Liver (tissue), 3 donors: ENCODE measurements at regions not wholly inside any gene's neighbourhood (a gene's known extent, or its start where the extent isn't known, plus 50 kb on each side); places are given as distances from the start of the nearest gene placed in this dataset.

Experiments
- EGR1 ChIP-seq, 2 donors: IDR thresholded peaks; 2 replicates each; pipeline ENCODE4 v1.6.1; 2016 to 2018; ENCODE audit warnings: antibody characterized with exemption in 2 of 2, low read depth in 2 of 2
- HNF4A ChIP-seq, 2 donors: conservative IDR thresholded peaks; 2 replicates each; pipeline ENCODE4 v1.6.1; 2016; ENCODE audit warnings: antibody characterized with exemption in 2 of 2, mild to moderate bottlenecking in 2 of 2
- RAD21 ChIP-seq, 2 donors: IDR thresholded peaks; 2 replicates each; pipeline ENCODE4 v1.6.1; 2016; ENCODE audit warnings: antibody characterized with exemption in 2 of 2, mild to moderate bottlenecking in 2 of 2
- RXRA ChIP-seq, 2 donors: IDR thresholded peaks; 2 replicates each; pipeline ENCODE4 v1.6.1; 2017 to 2018; ENCODE audit warnings: antibody characterized with exemption in 2 of 2, mild to moderate bottlenecking in 1 of 2
- SP1 ChIP-seq: IDR thresholded peaks from 2 replicates; pipeline ENCODE4 v1.6.1; 2018; ENCODE audit warnings: antibody characterized with exemption, mild to moderate bottlenecking
- TAF1 ChIP-seq: conservative IDR thresholded peaks from 2 replicates; pipeline ENCODE4 v1.6.1; 2016; ENCODE audit warnings: antibody characterized with exemption, mild to moderate bottlenecking
- TF ChIP-seq, protein P1 (sequence below): fragments of 150-350 bp; IDR thresholded peaks from 2 replicates; pipeline ENCODE4 v1.5.1; 2017; ENCODE audit warnings: improper control_type of control experiment, low read depth, low read length; ENCODE audit not compliant: missing input control
- TF ChIP-seq, protein P2 (sequence below): IDR thresholded peaks from 2 replicates; pipeline ENCODE4 v1.6.1; 2016; ENCODE audit warnings: antibody characterized with exemption
- TF ChIP-seq, protein P3 (sequence below): IDR thresholded peaks from 2 replicates; pipeline ENCODE4 v1.6.1; 2016; ENCODE audit warnings: antibody characterized with exemption, mild to moderate bottlenecking
- TF ChIP-seq, protein P4 (sequence below): IDR thresholded peaks from 2 replicates; pipeline ENCODE4 v1.6.1; 2016; ENCODE audit warnings: antibody characterized with exemption
- TF ChIP-seq, protein P5 (sequence below): IDR thresholded peaks from 2 replicates; pipeline ENCODE4 v1.6.1; 2016; ENCODE audit warnings: antibody characterized with exemption
- donor health status: healthy.
- donor health status: healthy.

DNA sequence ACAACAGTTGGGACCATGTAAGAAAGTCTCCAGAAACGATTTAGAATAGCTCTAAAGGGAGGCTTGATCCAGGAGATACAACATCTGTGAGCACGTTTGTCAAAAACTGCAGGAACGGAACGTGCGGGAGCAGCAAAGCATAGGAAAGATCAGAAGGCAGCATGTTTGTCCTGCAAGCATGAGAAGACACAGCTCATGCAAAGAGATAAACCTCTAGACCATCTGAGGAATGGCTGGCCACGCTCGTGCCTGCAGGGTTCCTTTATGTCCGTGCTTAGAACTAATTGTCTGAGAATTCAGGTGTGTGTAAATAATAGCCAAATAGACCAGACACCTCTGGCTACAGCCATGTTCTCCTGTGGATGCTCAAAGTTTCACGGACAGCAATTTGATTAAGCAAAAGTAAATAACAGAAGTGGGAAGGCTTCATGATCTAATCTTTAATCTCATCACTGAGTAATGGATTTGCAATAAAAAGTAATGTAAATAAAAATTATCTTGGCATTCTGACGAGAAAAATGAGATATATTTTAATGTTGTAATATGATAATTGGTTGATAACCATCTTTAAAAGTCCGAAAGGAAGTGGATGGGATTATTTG is 534.8 kb upstream of the CDH7 start:
- no peak for TF ChIP-seq HNF4A (conservative IDR thresholded peaks at IDR 0.05)
- TF ChIP-seq, protein P1, sequence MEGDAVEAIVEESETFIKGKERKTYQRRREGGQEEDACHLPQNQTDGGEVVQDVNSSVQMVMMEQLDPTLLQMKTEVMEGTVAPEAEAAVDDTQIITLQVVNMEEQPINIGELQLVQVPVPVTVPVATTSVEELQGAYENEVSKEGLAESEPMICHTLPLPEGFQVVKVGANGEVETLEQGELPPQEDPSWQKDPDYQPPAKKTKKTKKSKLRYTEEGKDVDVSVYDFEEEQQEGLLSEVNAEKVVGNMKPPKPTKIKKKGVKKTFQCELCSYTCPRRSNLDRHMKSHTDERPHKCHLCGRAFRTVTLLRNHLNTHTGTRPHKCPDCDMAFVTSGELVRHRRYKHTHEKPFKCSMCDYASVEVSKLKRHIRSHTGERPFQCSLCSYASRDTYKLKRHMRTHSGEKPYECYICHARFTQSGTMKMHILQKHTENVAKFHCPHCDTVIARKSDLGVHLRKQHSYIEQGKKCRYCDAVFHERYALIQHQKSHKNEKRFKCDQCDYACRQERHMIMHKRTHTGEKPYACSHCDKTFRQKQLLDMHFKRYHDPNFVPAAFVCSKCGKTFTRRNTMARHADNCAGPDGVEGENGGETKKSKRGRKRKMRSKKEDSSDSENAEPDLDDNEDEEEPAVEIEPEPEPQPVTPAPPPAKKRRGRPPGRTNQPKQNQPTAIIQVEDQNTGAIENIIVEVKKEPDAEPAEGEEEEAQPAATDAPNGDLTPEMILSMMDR, result no peak
- no peak for TF ChIP-seq RAD21 (IDR thresholded peaks at IDR 0.05)
- TF ChIP-seq, protein P2, sequence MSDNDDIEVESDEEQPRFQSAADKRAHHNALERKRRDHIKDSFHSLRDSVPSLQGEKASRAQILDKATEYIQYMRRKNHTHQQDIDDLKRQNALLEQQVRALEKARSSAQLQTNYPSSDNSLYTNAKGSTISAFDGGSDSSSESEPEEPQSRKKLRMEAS, result no peak
- no peak for TF ChIP-seq SP1
- TF ChIP-seq, protein P3, sequence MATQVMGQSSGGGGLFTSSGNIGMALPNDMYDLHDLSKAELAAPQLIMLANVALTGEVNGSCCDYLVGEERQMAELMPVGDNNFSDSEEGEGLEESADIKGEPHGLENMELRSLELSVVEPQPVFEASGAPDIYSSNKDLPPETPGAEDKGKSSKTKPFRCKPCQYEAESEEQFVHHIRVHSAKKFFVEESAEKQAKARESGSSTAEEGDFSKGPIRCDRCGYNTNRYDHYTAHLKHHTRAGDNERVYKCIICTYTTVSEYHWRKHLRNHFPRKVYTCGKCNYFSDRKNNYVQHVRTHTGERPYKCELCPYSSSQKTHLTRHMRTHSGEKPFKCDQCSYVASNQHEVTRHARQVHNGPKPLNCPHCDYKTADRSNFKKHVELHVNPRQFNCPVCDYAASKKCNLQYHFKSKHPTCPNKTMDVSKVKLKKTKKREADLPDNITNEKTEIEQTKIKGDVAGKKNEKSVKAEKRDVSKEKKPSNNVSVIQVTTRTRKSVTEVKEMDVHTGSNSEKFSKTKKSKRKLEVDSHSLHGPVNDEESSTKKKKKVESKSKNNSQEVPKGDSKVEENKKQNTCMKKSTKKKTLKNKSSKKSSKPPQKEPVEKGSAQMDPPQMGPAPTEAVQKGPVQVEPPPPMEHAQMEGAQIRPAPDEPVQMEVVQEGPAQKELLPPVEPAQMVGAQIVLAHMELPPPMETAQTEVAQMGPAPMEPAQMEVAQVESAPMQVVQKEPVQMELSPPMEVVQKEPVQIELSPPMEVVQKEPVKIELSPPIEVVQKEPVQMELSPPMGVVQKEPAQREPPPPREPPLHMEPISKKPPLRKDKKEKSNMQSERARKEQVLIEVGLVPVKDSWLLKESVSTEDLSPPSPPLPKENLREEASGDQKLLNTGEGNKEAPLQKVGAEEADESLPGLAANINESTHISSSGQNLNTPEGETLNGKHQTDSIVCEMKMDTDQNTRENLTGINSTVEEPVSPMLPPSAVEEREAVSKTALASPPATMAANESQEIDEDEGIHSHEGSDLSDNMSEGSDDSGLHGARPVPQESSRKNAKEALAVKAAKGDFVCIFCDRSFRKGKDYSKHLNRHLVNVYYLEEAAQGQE, result no peak
- no peak for TF ChIP-seq EGR1 (IDR thresholded peaks at IDR 0.05; ENCODE audit: low read depth in 2 of 2)
- TF ChIP-seq TAF1, result no peak
- TF ChIP-seq, protein P4, sequence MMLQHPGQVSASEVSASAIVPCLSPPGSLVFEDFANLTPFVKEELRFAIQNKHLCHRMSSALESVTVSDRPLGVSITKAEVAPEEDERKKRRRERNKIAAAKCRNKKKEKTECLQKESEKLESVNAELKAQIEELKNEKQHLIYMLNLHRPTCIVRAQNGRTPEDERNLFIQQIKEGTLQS, result no peak
- TF ChIP-seq RXRA (IDR thresholded peaks at IDR 0.05), result no peak
- TF ChIP-seq, protein P5, sequence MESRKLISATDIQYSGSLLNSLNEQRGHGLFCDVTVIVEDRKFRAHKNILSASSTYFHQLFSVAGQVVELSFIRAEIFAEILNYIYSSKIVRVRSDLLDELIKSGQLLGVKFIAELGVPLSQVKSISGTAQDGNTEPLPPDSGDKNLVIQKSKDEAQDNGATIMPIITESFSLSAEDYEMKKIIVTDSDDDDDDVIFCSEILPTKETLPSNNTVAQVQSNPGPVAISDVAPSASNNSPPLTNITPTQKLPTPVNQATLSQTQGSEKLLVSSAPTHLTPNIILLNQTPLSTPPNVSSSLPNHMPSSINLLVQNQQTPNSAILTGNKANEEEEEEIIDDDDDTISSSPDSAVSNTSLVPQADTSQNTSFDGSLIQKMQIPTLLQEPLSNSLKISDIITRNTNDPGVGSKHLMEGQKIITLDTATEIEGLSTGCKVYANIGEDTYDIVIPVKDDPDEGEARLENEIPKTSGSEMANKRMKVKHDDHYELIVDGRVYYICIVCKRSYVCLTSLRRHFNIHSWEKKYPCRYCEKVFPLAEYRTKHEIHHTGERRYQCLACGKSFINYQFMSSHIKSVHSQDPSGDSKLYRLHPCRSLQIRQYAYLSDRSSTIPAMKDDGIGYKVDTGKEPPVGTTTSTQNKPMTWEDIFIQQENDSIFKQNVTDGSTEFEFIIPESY, result no peak
